Effector CD8-positive, alpha-beta T cell (primary cell): ENCODE measurements at regions not wholly inside any gene's neighbourhood (a gene's known extent, or its start where the extent isn't known, plus 50 kb on each side); places are given as distances from the start of the nearest gene placed in this dataset.

Source experiments
- DNase-seq: peaks from one replicate; lab custom pipeline; 2025; lab: John Stamatoyannopoulos, UW

DNA sequence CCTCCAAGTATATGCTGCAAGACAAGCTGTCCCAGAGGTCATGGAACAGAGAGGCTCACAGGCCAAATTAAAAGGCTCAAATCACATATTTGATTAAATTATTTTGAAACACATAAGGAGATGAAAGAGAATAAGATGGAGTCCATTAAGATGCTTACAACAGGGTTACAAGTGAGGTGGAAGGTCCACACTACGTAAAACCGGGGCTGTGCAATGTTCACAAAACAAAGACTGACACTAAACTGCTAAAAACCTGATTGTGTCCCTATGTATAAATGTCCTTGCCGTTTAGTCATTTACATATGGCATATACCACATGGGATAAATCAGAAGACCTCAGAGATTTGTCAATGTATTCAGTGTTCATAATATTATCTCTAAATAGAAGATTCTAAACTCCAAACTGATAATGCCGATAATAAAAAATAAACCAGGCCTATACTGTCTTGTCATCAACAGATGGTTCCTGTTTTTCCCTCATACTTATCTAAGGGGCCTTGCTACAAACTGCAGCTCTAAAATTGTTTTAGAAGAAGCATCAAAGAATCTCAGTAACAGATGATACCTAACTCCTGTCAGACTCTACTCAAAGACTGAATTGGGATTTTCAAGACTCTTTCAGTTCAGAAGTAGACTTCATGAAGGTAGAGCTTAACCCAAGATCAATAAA, 51.8 kb upstream of the RIPOR2 start:
- DNase-seq = no peak

DNA sequence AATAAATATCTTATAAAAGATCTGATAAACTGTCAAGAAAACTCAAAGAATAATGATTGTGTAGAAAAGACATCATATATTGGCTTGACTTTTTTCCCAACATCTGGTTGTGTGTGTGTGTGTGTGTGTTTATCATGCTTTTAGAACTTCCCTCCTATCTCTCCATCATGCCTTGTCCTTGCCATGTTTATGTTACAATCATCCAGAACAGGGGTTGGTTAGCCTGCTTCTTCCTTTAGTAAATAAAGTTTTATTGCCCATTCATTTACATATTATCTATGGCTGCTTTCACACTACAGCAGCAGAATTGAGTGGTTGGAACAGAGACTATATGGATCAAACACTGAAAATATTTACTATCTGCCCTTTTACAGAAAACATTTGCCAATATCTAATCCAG, 52.8 kb upstream of the RIPOR2 start:
- no peak for DNase-seq

DNA sequence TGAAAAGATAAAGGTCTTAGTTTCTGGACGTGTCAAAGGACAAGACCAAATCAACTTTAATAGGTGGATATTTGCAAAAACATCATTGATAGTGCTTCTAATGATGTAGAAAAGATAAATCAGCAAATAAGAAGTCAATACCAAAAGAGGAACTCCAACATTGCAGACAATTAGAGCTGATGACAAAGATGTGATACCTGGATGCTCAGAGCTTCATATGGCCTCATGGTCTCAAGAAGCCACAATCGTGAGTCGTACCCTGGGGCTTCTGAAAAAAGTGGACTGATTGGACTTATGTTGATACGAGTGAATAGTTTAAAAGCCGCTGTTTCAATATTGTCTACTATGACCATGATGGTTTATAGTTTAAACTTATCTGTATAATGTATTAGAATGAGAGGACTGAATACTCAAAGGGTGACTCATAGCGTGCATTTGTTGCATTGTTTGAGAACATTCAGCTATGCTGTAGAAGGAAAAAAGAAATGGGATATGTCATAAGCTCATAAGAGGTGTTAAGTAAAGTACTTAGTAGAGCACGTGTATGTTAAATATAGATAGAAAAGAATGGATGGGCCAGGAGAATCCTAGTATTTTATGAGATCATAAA, 54.6 kb upstream of the RIPOR2 start:
- no peak for DNase-seq

DNA sequence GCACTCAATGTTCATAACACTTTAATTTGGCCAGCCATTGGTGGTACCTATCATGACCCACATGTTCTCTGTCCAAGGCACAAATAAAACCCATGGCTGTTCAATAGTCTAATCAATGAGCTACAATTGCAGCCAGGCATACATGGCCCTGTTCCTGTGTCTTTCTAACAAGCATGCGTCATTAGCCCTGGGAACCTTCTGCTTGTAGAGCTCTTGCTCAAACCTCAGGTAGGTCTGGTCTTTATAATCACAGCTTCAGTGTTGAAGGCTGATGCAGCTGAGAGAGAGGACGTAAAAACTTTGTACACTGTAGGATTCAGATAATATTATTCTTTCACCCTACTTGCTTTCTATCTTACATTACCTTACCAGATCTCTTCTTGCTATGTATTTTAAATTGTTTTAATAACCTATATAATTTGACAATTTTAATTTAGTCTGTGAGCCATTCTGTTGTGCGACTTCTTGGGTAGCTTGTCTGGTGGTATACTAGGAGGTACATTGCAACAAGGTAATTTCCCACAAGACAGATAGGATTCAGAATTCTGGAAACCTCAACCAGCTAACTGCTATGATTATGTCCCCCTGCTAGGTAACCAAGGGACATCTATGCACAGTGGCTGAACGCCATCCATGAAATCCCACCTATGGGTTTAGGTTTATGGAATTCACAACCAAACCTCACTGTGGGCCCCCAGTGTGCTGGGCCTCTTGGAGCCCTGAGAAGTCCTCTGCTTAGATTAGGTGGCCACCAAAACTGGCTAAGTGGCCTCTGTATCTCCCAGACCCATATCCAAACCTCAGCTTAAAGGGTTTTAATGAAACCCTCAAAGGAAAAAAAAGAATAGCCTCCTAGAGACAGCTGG, 55.4 kb upstream of the RIPOR2 start:
- DNase-seq = no peak

DNA sequence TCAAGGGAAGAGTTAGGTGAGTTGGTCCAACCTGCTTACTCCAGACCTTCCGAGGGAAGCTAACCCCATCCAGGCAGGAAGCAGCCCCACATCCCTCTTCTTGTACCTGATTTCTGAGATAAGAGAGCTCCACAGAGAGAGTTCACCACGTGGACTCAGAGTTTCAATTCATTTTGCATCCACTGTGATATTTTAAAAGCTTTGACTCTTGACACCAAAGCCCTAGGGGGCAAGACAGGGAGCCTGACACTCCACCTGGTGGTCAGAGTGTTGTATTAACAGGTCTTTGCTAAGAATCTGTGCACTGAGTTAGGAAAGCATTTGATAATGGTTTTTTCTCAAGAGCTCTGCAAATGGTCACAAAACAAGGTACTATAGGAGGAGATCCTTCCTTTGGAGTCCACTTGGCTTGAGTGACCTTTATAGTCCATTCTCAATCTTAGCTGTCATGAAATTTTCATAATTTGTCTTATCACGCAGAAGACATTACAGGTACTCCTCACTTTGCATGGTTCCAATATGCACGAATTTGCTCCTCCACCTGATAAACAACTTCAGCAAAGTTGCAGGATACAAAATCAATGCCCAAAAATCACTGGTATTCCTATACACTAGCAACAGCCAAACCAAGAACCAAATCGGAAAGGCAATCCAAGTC, 56.2 kb upstream of the RIPOR2 start:
- peak; percentile 62 for DNase-seq

DNA sequence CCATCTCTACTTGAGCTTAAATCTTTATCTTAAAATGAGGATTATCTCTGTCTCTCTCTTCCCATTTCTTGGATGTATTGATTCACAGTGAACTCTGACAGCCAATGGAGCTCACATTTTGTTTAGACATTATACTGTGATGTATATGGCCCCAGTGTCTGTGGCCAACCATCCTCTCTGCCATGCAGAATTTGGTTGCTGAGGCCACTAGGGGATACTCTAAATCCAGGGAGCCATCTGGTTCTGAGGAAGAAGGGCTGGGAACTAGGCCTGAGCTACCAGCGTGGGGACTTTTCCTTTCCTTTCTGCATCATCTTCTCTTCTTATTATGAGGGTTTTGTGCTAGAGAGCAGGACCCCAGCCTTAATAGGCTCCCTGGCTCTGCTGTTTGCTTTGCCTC, 59.1 kb upstream of the RIPOR2 start:
- no peak for DNase-seq

DNA sequence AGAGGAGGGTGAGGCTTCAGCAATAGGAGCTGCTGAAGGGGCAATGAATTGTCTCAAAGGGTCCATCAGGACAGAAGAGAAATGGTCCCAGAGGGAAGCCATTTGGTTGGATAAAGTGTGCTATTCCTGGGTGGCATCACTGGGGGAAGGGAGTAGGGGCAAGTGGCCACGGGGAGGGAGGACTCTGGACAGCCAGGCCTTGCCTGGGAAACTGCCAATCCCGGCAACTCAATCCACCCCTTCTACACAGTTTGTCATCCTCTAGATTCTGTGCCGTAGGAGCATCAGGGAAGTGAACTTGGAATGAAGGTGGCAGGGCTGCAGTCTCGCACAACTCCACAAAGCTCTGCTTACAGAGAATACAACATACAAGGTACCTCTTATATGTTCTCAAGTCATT, 59.5 kb upstream of the RIPOR2 start:
- no peak for DNase-seq

DNA sequence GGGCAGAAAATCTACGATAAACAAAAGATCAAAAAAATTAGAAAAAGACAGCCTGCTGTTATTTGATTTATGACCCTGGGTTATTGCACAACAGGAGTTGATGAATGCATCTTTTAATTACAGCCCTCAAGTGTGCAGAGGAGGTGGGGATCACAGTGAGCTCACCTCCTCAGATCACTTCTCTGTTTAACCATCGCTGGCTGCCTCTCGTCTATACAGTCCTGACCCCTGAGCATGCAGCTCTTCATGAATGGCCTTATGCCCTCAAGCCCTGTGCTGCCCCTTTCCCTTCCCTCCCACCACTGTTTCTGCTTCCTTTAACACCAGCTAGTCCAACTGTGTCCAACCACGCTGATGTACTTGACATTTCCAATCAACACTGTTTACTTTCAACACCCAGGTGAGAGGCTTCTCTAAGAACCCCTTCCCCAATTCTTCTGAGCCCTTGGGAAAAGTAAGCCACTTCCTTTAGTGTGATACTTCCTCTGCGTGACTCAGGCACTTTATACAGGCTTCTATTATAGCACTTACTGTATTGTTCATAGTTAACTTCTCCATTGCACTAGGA, 60.6 kb upstream of the RIPOR2 start:
- DNase-seq = no peak

DNA sequence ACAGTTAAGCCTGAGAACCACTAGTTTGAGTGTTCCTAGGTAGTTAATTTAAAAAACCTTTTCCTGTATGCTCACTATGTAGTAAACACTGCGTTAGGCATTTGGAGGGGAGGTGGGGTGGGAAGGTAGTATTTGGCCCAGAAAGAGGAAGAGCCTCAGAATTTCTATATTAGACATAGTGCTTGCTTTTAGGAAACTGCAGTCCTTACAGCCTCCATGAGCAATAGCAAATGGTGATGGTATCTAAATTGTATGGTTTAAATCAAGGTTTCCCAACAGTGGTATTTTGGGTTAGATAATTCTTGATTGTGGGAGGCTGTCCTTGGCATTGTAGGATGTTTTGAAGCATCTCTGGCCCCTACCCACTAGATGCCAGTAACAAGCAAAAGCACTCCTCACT, 61.5 kb upstream of the RIPOR2 start:
- no peak for DNase-seq

DNA sequence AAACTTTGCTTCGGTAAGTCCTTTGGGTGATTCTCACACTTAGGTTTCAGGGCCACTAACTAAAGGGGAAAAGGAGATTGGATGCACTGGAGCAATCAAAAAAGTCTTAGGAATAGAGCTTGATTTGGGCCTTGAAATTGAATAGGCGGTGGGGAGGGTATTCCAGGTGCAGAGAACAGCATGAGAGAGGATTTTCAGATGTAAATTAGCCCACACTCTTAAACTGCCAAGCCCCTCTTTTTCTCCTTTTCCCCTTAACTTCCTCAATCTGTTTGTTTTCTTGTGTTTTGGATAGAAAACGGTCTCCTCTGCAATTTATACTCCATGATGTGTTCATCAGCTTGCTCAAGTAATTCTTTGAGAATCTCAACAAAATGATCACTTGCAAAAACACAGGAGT, 62.1 kb upstream of the RIPOR2 start:
- DNase-seq = no peak

DNA sequence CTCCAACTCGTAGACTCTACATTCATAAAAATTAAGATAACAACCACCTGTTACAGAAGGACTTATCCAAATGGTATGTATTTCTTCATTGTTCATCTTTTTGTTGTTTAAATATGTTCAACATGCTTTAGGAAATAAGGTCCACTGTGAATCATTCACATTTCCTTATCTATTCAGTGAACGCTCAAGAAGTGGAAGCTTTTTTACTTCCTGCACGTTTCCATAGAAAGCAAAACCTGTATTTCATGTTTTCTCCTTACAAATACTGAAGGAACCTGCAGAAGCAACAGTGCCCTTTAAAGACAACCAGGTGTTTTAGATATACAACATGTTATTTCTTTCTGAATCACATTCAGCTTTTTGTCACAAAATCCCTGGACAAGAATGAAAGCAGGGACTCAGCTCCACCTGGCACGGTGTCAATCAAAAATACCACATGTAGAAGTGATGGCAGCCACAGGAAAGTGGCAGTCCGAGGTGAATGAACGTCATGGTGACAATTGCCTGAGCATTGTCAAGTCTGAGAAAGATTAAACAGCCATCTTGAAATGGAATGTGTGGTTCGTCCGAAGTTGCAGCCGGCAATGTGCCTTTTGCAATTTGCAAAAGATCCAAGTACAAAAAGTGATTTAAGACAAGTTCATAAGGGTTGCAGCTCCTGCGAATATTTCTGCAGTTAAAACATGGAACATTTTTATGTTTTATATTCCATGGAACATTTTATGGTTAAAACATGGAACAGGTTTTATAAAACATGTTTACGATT, 66.7 kb upstream of the RIPOR2 start:
- DNase-seq = no peak

DNA sequence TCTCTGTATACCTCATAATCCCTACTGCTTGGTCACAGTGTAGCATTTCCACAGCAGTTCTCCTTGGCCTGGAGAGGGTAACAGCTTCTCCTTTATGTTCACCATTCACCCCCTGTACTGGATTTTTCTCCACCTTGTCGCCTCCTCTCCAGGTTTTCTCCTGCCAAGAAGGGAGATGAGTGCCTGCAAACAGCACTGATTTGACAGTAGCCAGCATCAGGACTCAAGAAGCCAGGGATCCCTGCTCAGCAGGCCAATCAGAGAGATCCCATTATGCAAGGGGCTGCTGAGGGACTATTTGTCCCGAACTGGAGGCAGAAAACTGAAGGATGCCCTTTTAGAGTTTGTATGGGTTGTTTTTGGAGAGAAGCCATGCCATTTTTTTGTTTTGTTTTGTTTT, 68.6 kb upstream of the RIPOR2 start:
- DNase-seq = no peak

DNA sequence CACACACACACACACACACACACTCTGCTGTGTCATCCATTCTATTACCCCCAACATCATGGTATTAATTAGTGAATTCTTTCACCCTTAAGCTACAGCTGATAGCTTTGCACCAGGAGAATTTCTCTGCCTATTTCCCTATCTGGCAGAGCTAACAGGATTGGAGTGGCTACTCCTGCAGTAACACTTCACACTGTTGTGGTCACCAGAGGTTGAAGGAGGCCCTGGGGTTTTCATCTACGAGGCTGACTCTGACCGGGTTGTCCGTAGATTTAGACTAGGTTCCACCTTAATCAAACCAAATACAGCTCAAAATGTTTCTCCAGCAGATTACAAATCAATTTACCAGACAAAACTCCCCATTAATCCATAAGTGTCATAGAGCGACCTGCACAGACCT, 69.2 kb upstream of the RIPOR2 start:
- no peak for DNase-seq

DNA sequence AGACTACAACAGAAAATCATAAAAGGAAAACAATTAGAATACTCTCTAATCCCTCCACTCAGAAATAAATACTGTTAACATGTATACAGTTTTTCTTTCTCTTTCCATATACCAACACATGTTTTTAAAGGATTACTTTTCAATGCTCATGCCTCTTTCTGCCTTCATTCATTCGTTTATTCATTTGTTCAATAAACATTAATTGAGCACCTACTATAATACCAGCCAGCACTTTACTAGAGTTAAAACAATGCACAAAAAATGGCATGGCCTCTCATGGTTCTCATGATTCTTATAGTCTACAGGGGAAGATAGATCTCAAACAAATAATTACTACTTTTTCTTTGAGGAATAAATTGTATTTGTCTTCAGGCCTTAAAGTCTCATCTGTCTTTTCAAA, 70.3 kb upstream of the RIPOR2 start:
- no peak for DNase-seq

DNA sequence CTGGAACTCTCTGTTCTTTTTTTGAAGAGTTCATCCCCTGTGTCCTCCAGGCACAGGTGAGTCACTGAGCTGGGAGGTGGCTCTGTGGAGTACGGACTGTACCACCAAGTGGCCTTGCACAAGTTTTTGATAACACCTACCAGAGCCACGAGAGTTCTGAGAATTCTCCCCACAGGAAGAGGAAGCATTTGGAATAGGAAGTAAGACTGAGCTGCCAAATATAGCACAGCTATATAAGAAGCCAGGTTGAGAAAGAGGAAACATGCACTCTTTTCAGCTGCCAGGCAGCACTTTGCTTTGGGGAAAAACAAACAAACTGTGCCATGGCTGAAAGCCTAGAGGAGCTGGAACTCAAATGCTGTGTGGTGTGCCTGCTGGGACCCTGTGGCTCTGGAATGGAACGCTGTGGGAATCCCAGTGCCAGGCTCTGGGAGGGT, 70.8 kb upstream of the RIPOR2 start:
- DNase-seq = no peak

DNA sequence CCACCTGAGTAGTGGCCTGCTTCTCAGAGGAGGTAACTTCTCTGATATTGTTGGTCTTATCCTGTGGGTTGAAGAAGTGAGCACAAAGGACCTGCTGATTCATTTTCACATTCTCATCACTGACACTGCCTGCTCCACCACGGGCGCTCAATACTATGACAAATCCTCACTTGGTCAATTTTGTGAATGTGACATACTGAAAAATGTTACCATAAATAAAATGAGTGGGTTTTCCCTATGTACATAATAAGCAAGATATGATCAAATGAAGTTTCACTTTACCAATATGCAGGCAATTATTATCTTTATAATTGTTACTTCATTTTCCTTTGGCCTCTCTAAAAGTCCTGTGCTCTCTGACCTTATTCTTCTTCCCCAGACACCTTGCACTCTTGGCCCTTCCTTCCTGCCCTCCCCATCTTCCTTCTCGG, 71.5 kb upstream of the RIPOR2 start:
- DNase-seq = no peak

DNA sequence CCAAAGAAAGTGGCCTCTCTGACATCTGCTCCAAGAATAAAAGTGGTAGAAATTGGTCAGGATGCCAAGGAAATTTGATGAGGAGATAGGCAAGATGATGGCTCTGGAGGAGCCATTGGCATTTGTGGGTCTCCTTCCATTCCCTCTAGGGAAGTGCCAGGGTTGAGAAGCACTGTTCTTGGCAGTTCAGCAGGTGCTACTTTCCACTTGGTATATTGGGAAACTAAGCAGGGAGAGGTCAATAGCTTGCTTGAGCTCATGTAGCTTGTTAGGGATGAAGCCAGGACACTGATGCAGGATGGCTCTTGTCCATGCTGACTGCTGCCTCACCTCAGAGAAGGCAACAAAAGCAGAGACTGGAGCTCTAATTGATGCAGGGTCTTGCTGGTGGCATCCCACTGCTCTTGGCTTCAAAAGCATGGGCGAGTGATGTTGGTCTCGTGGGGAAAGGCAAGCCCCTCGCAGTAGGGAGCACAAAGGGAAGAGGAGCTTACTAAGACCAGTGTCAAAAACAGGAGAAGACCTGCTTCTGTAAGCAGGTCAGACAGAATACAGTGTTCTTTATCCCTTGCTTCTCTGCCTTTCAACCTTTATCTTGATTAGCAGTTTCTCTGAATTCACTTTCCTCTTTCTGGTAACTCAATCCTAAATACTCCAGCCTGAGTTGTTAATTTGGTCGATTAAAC, 73.1 kb upstream of the RIPOR2 start:
- DNase-seq = no peak

DNA sequence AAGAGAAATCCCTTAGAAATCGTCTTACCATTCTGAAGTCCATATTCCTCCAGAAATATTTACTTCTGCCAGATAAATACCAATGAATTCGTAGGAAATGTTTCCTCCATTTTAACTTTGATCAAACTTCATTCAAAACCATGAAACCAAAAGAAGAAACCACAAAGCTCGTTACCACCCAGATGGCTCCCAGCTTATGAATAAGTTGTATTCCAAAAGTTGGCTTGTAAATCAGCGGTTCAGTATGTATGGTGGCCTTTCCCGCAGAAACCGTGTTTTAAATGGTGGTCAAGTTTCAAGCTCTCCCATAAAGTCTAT, 73.6 kb upstream of the RIPOR2 start:
- DNase-seq = no peak

DNA sequence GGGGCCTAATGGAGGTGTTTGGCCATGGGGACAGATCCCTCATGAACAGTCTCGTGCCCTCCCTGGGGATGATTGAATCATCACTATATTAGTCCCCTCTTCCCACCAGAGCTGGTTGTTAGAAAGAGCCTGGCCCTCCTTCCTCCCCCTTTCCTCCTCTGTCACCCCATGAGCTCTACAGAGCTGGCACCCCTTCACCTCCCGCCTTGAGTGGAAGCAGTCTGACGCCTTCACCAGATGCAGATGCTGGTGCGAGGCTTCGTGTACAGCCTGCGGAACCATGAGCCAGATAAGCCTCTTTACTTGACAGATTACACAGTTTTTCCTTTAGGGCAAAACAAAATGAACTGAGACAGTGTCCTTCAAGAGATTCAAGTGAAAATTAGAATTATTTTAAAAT, 74.4 kb upstream of the RIPOR2 start:
- DNase-seq = no peak

DNA sequence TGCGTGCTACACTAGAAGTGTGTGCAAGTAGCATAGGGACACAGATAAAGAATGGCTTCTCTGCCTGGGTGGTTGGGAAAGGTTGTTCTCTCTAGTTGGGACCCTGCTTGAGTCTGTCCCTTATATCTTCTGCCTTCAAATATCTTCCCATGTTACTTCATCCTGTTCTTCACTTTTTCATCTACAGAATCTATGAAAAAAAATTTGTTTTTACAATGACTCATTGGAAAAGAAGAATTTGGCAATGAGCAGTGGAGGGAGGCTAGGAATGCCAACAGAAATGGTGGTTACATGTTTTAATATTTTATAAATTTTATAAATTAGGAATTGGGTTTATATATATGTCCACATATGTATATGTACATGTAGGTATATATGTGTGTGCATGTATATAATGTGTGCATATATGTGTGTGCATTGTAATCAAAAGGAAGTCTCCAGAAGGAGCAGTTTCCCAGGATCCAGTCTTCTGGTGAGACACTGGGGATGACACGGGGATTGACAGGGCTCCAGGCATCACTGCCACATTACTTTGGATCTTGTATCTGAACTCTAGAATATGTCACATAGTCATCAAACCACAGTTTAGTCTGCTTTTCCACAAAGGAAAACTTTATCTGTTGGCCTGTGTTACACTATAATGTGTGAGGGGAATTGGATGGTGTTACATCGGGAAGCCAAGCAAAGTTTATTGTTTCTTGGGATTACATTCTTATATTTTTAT, 75.3 kb upstream of the RIPOR2 start:
- no peak for DNase-seq
